ENCODE measurements at regions not wholly inside any gene's neighbourhood (a gene's known extent, or its start where the extent isn't known, plus 50 kb on each side); places are given as distances from the start of the nearest gene placed in this dataset.

- TF ChIP-seq CTCF (IDR thresholded peaks at IDR 0.05; ENCODE audit: control insufficient read depth, insufficient read depth, low read depth, low read length, missing control alignments) = no peak
- no peak for DNase-seq (ENCODE audit: low read depth)
- H3K4me3 ChIP-seq (ENCODE audit: control insufficient read depth, low read depth, low read length) = no peak overlapping the region
These were observed 171.1 kb upstream of the MC4R start for GRCh38 chr18:60543646-60544045.

GRCh38 chr18:60549338-60549960 is 176.9 kb upstream of the MC4R start:
- peak; percentile 60 for DNase-seq (ENCODE audit: low read depth)
- peak; percentile 68 for TF ChIP-seq CTCF (IDR thresholded peaks at IDR 0.05; ENCODE audit: control insufficient read depth, insufficient read depth, low read depth, low read length, missing control alignments)
- H3K4me3 ChIP-seq (ENCODE audit: control insufficient read depth, low read depth, low read length) = no peak overlapping the region

- TF ChIP-seq CTCF (IDR thresholded peaks at IDR 0.05; ENCODE audit: control insufficient read depth, insufficient read depth, low read depth, low read length, missing control alignments) = no peak
These were observed 180.4 kb upstream of the MC4R start for GRCh38 chr18:60552948-60553347.

GRCh38 chr18:60554967-60555366 is 182.4 kb upstream of the MC4R start:
- DNase-seq (ENCODE audit: low read depth) = no peak
- H3K4me3 ChIP-seq (ENCODE audit: control insufficient read depth, low read depth, low read length) = no peak overlapping the region
- no peak for TF ChIP-seq CTCF (IDR thresholded peaks at IDR 0.05; ENCODE audit: control insufficient read depth, insufficient read depth, low read depth, low read length, missing control alignments)

More at GRCh38 chr18:60552948-60553347, 180.4 kb upstream of the MC4R start:
- no peak for DNase-seq (ENCODE audit: low read depth)
- H3K4me3 ChIP-seq (ENCODE audit: control insufficient read depth, low read depth, low read length) = no peak overlapping the region

GRCh38 chr18:60555625-60556024 is 183.1 kb upstream of the MC4R start:
- H3K4me3 ChIP-seq (ENCODE audit: control insufficient read depth, low read depth, low read length) = no peak overlapping the region
- no peak for TF ChIP-seq CTCF (IDR thresholded peaks at IDR 0.05; ENCODE audit: control insufficient read depth, insufficient read depth, low read depth, low read length, missing control alignments)
- no peak for DNase-seq (ENCODE audit: low read depth)

- H3K4me3 ChIP-seq (ENCODE audit: control insufficient read depth, low read depth, low read length) = no peak overlapping the region
- DNase-seq (ENCODE audit: low read depth) = no peak
- no peak for TF ChIP-seq CTCF (IDR thresholded peaks at IDR 0.05; ENCODE audit: control insufficient read depth, insufficient read depth, low read depth, low read length, missing control alignments)
These were observed 183.8 kb upstream of the MC4R start for GRCh38 chr18:60556326-60556725.

All from AG09309 (cell line).